SU-DHL-6 (cell line): ENCODE measurements at regions not wholly inside any gene's neighbourhood (a gene's known extent, or its start where the extent isn't known, plus 50 kb on each side); places are given as distances from the start of the nearest gene placed in this dataset.

Source experiments
- CTCF ChIP-seq: fragments of 200-600 bp; sonication (generic); IDR thresholded peaks from one replicate; pipeline ENCODE4 v1.5.1; 2017; ENCODE audit warnings: antibody characterized with exemption, mild to moderate bottlenecking, low read length, moderate library complexity; ENCODE audit not compliant: insufficient read depth, poor library complexity, severe bottlenecking
- EZH2phosphoT487 ChIP-seq: fragments of 200-600 bp; sonication (generic), shearing (Covaris generic); conservative IDR thresholded peaks from 2 replicates; pipeline ENCODE4 v1.6.1; 2018; ENCODE audit warnings: mild to moderate bottlenecking, antibody characterized with exemption, low read length, moderate library complexity, mixed read lengths

- TF ChIP-seq CTCF (no peak), EZH2phosphoT487 (no peak)
Observed at GRCh38 chr12:92530706-92531105, 172.1 kb upstream of the PLEKHG7 start.
